ENCODE measurements at regions not wholly inside any gene's neighbourhood (a gene's known extent, or its start where the extent isn't known, plus 50 kb on each side); places are given as distances from the start of the nearest gene placed in this dataset.

GRCh38 chr4:136575146-136575545, 957.1 kb downstream of the PCDH18 start:
- H3K4me1 ChIP-seq (ENCODE audit: control insufficient read depth, insufficient read depth, low read length, unreplicated experiment) = no peaks in the 10 kb centered on the region
- H3K27ac ChIP-seq (ENCODE audit: low read depth, low read length) = no peak overlapping the region

GRCh38 chr4:136573460-136573859, 958.8 kb downstream of the PCDH18 start:
- H3K36me3 ChIP-seq (ENCODE audit: insufficient read depth, low read length) = no peaks in the 10 kb centered on the region
- no peaks in the 10 kb centered on the region for H3K27me3 ChIP-seq (ENCODE audit: insufficient read depth, low read length)
- no peak overlapping the region for H3K27ac ChIP-seq (ENCODE audit: low read depth, low read length)
- H3K4me1 ChIP-seq (ENCODE audit: control insufficient read depth, insufficient read depth, low read length, unreplicated experiment) = no peaks in the 10 kb centered on the region
- no peaks in the 10 kb centered on the region for H3K79me2 ChIP-seq (ENCODE audit: control insufficient read depth, insufficient read depth, low read length, unreplicated experiment)
- H3K4me3 ChIP-seq (ENCODE audit: low read depth, low read length) = no peak overlapping the region
- H2AFZ ChIP-seq (ENCODE audit: low read length, unreplicated experiment) = no peak overlapping the region

More at GRCh38 chr4:136575146-136575545, 957.1 kb downstream of the PCDH18 start:
- Histone ChIP-seq H3K27me3 (ENCODE audit: insufficient read depth, low read length) (no peaks in the 10 kb centered on the region), H3K4me3 (ENCODE audit: low read depth, low read length) (no peak overlapping the region), H3K36me3 (ENCODE audit: insufficient read depth, low read length) (no peaks in the 10 kb centered on the region), H3K79me2 (ENCODE audit: control insufficient read depth, insufficient read depth, low read length, unreplicated experiment) (no peaks in the 10 kb centered on the region), H2AFZ (ENCODE audit: low read length, unreplicated experiment) (no peak overlapping the region)

GRCh38 chr4:136571315-136571714, 961.0 kb downstream of the PCDH18 start:
- no peaks in the 10 kb centered on the region for H3K79me2 ChIP-seq (ENCODE audit: control insufficient read depth, insufficient read depth, low read length, unreplicated experiment)
- no peaks in the 10 kb centered on the region for H3K4me1 ChIP-seq (ENCODE audit: control insufficient read depth, insufficient read depth, low read length, unreplicated experiment)
- peak overlapping the region; percentile 63 for H3K4me3 ChIP-seq (ENCODE audit: low read depth, low read length)
- H2AFZ ChIP-seq (ENCODE audit: low read length, unreplicated experiment) = peak overlapping the region; percentile 59
- H3K27me3 ChIP-seq (ENCODE audit: insufficient read depth, low read length) = no peaks in the 10 kb centered on the region
- H3K36me3 ChIP-seq (ENCODE audit: insufficient read depth, low read length) = no peaks in the 10 kb centered on the region
- H3K27ac ChIP-seq (ENCODE audit: low read depth, low read length) = no peak overlapping the region

GRCh38 chr4:136562834-136563233, 969.5 kb downstream of the PCDH18 start:
- no peak overlapping the region for H2AFZ ChIP-seq (ENCODE audit: low read length, unreplicated experiment)
- no peak overlapping the region for H3K4me3 ChIP-seq (ENCODE audit: low read depth, low read length)
- H3K4me1 ChIP-seq (ENCODE audit: control insufficient read depth, insufficient read depth, low read length, unreplicated experiment) = no peaks in the 10 kb centered on the region
- no peaks in the 10 kb centered on the region for H3K79me2 ChIP-seq (ENCODE audit: control insufficient read depth, insufficient read depth, low read length, unreplicated experiment)
- H3K36me3 ChIP-seq (ENCODE audit: insufficient read depth, low read length) = no peaks in the 10 kb centered on the region
- H3K27me3 ChIP-seq (ENCODE audit: insufficient read depth, low read length) = no peaks in the 10 kb centered on the region
- H3K27ac ChIP-seq (ENCODE audit: low read depth, low read length) = no peak overlapping the region

- no peaks in the 10 kb centered on the region for H3K36me3 ChIP-seq (ENCODE audit: insufficient read depth, low read length)
- H3K27ac ChIP-seq (ENCODE audit: low read depth, low read length) = no peak overlapping the region
- no peaks in the 10 kb centered on the region for H3K4me1 ChIP-seq (ENCODE audit: control insufficient read depth, insufficient read depth, low read length, unreplicated experiment)
- H3K79me2 ChIP-seq (ENCODE audit: control insufficient read depth, insufficient read depth, low read length, unreplicated experiment) = no peaks in the 10 kb centered on the region
- no peaks in the 10 kb centered on the region for H3K27me3 ChIP-seq (ENCODE audit: insufficient read depth, low read length)
- H3K4me3 ChIP-seq (ENCODE audit: low read depth, low read length) = no peak overlapping the region
- H2AFZ ChIP-seq (ENCODE audit: low read length, unreplicated experiment) = no peak overlapping the region
Observed at GRCh38 chr4:136558940-136559494, 973.3 kb downstream of the PCDH18 start.

- H3K4me3 ChIP-seq (ENCODE audit: low read depth, low read length) = no peak overlapping the region
- no peaks in the 10 kb centered on the region for H3K79me2 ChIP-seq (ENCODE audit: control insufficient read depth, insufficient read depth, low read length, unreplicated experiment)
- H3K27ac ChIP-seq (ENCODE audit: low read depth, low read length) = no peak overlapping the region
- H3K27me3 ChIP-seq (ENCODE audit: insufficient read depth, low read length) = no peaks in the 10 kb centered on the region
- H3K36me3 ChIP-seq (ENCODE audit: insufficient read depth, low read length) = no peaks in the 10 kb centered on the region
- no peaks in the 10 kb centered on the region for H3K4me1 ChIP-seq (ENCODE audit: control insufficient read depth, insufficient read depth, low read length, unreplicated experiment)
- H2AFZ ChIP-seq (ENCODE audit: low read length, unreplicated experiment) = no peak overlapping the region
Observed at GRCh38 chr4:136557396-136557795, 974.9 kb downstream of the PCDH18 start.

GRCh38 chr4:136554033-136554432, 978.3 kb downstream of the PCDH18 start:
- Histone ChIP-seq H3K27ac (ENCODE audit: low read depth, low read length) (no peak overlapping the region), H2AFZ (ENCODE audit: low read length, unreplicated experiment) (no peak overlapping the region), H3K4me1 (ENCODE audit: control insufficient read depth, insufficient read depth, low read length, unreplicated experiment) (no peaks in the 10 kb centered on the region), H3K79me2 (ENCODE audit: control insufficient read depth, insufficient read depth, low read length, unreplicated experiment) (no peaks in the 10 kb centered on the region), H3K27me3 (ENCODE audit: insufficient read depth, low read length) (no peaks in the 10 kb centered on the region), H3K4me3 (ENCODE audit: low read depth, low read length) (no peak overlapping the region), H3K36me3 (ENCODE audit: insufficient read depth, low read length) (no peaks in the 10 kb centered on the region)

GRCh38 chr4:136551753-136552152, 980.5 kb downstream of the PCDH18 start:
- no peaks in the 10 kb centered on the region for H3K36me3 ChIP-seq (ENCODE audit: insufficient read depth, low read length)
- no peak overlapping the region for H2AFZ ChIP-seq (ENCODE audit: low read length, unreplicated experiment)
- no peak overlapping the region for H3K27ac ChIP-seq (ENCODE audit: low read depth, low read length)
- H3K4me3 ChIP-seq (ENCODE audit: low read depth, low read length) = no peak overlapping the region
- no peaks in the 10 kb centered on the region for H3K4me1 ChIP-seq (ENCODE audit: control insufficient read depth, insufficient read depth, low read length, unreplicated experiment)
- H3K27me3 ChIP-seq (ENCODE audit: insufficient read depth, low read length) = no peaks in the 10 kb centered on the region
- no peaks in the 10 kb centered on the region for H3K79me2 ChIP-seq (ENCODE audit: control insufficient read depth, insufficient read depth, low read length, unreplicated experiment)

GRCh38 chr4:136540747-136541146, 991.5 kb downstream of the PCDH18 start:
- Histone ChIP-seq H3K4me3 (ENCODE audit: low read depth, low read length) (no peak overlapping the region), H3K27ac (ENCODE audit: low read depth, low read length) (no peak overlapping the region), H3K36me3 (ENCODE audit: insufficient read depth, low read length) (no peaks in the 10 kb centered on the region), H3K27me3 (ENCODE audit: insufficient read depth, low read length) (no peaks in the 10 kb centered on the region), H2AFZ (ENCODE audit: low read length, unreplicated experiment) (no peak overlapping the region), H3K4me1 (ENCODE audit: control insufficient read depth, insufficient read depth, low read length, unreplicated experiment) (no peaks in the 10 kb centered on the region), H3K79me2 (ENCODE audit: control insufficient read depth, insufficient read depth, low read length, unreplicated experiment) (no peaks in the 10 kb centered on the region)

GRCh38 chr4:136528131-136528530, 1004.2 kb downstream of the PCDH18 start:
- Histone ChIP-seq H2AFZ (ENCODE audit: low read length, unreplicated experiment) (no peak overlapping the region), H3K27ac (ENCODE audit: low read depth, low read length) (no peak overlapping the region), H3K4me3 (ENCODE audit: low read depth, low read length) (no peak overlapping the region)

GRCh38 chr4:136526517-136526916, 1005.8 kb downstream of the PCDH18 start:
- peaks cover 7% of the 10 kb centered on the region; the same call in 1 of the 2 replicates for H3K27me3 ChIP-seq (ENCODE audit: insufficient read depth, low read length)
- no peaks in the 10 kb centered on the region for H3K36me3 ChIP-seq (ENCODE audit: insufficient read depth, low read length)
- H3K4me3 ChIP-seq (ENCODE audit: low read depth, low read length) = no peak overlapping the region
- H3K4me1 ChIP-seq (ENCODE audit: control insufficient read depth, insufficient read depth, low read length, unreplicated experiment) = no peaks in the 10 kb centered on the region
- H3K27ac ChIP-seq (ENCODE audit: low read depth, low read length) = no peak overlapping the region
- no peak overlapping the region for H2AFZ ChIP-seq (ENCODE audit: low read length, unreplicated experiment)
- no peaks in the 10 kb centered on the region for H3K79me2 ChIP-seq (ENCODE audit: control insufficient read depth, insufficient read depth, low read length, unreplicated experiment)

More at GRCh38 chr4:136528131-136528530, 1004.2 kb downstream of the PCDH18 start:
- Histone ChIP-seq H3K79me2 (ENCODE audit: control insufficient read depth, insufficient read depth, low read length, unreplicated experiment) (no peaks in the 10 kb centered on the region), H3K4me1 (ENCODE audit: control insufficient read depth, insufficient read depth, low read length, unreplicated experiment) (no peaks in the 10 kb centered on the region), H3K27me3 (ENCODE audit: insufficient read depth, low read length) (peaks cover 7% of the 10 kb centered on the region; the same call in 1 of the 2 replicates), H3K36me3 (ENCODE audit: insufficient read depth, low read length) (no peaks in the 10 kb centered on the region)

Data from ACC112 (cell line).